Neural progenitor cell (in vitro differentiated cells): ENCODE measurements at regions not wholly inside any gene's neighbourhood (a gene's known extent, or its start where the extent isn't known, plus 50 kb on each side); places are given as distances from the start of the nearest gene placed in this dataset.

Source experiments
- DNase-seq: peaks from one replicate; pipeline ENCODE4 v3.0.0-alpha.2; 2016; ENCODE audit warnings: low spot score
- H2AFZ ChIP-seq: fragments of 200-600 bp; sonication (generic); replicated peaks from 2 replicates; pipeline ENCODE4 v1.6.1; 2016; ENCODE audit warnings: antibody characterized with exemption
- H3F3A ChIP-seq: fragments of 200-600 bp; sonication (generic); 2 replicates; pipeline ENCODE4 v1.6.1; 2016; ENCODE audit warnings: antibody characterized with exemption, low read depth
- H3K27ac ChIP-seq: fragments of 200-600 bp; sonication (generic); 2 replicates; pipeline ENCODE4 v1.5.1; 2016; ENCODE audit warnings: mild to moderate bottlenecking
- H3K27me3 ChIP-seq: fragments of 200-600 bp; sonication (generic); 2 replicates; pipeline ENCODE4 v1.6.1; 2016; ENCODE audit warnings: mild to moderate bottlenecking, moderate library complexity
- H3K36me3 ChIP-seq: fragments of 200-600 bp; sonication (generic); 2 replicates; pipeline ENCODE4 v1.5.1; 2016
- H3K4me1 ChIP-seq: fragments of 200-600 bp; sonication (generic); 2 replicates; pipeline ENCODE4 v1.6.1; 2016; ENCODE audit warnings: mixed run types
- H3K4me2 ChIP-seq: fragments of 200-600 bp; sonication (generic); 2 replicates; pipeline ENCODE4 v1.6.1; 2016
- H3K4me3 ChIP-seq: fragments of 200-600 bp; sonication (generic); 2 replicates; pipeline ENCODE4 v1.5.1; 2016
- H3K79me2 ChIP-seq: fragments of 200-600 bp; sonication (generic); 2 replicates; pipeline ENCODE4 v1.6.1; 2016; ENCODE audit warnings: low read depth
- H3K9ac ChIP-seq: fragments of 200-600 bp; sonication (generic); 2 replicates; pipeline ENCODE4 v1.6.1; 2016
- H3K9me3 ChIP-seq: fragments of 200-600 bp; sonication (generic); 2 replicates; pipeline ENCODE4 v1.5.1; 2016; ENCODE audit warnings: low read depth
- H4K20me1 ChIP-seq: fragments of 200-600 bp; sonication (generic); 2 replicates; pipeline ENCODE4 v1.6.1; 2016; ENCODE audit warnings: low read depth
- H3K27ac Mint-ChIP-seq: 3 replicates; pipeline ENCODE4 v1.8.0; 2021; ENCODE audit warnings: mixed read lengths
- H3K27me3 Mint-ChIP-seq: 2 replicates; pipeline ENCODE4 v1.8.0; 2022; ENCODE audit warnings: low read depth, mild to moderate bottlenecking, inconsistent platforms, moderate library complexity, mixed read lengths; ENCODE audit not compliant: insufficient read depth
- H3K36me3 Mint-ChIP-seq: 3 replicates; pipeline ENCODE4 v1.8.0; 2021; ENCODE audit warnings: mixed read lengths
- H3K4me1 Mint-ChIP-seq: 3 replicates; pipeline ENCODE4 v1.8.0; 2021; ENCODE audit warnings: mixed read lengths
- H3K4me3 Mint-ChIP-seq: 3 replicates; pipeline ENCODE4 v1.8.0; 2021; ENCODE audit warnings: mild to moderate bottlenecking, moderate library complexity, mixed read lengths
- H3K9me3 Mint-ChIP-seq: 3 replicates; pipeline ENCODE4 v1.8.0; 2020; ENCODE audit warnings: mixed read lengths
- CTCF ChIP-seq: fragments of 200-600 bp; sonication (generic); IDR thresholded peaks from 2 replicates; pipeline ENCODE4 v1.5.1; 2017; ENCODE audit warnings: antibody characterized with exemption, mild to moderate bottlenecking
- EZH2 ChIP-seq: fragments of 200-600 bp; sonication (generic); IDR thresholded peaks from 2 replicates; pipeline ENCODE4 v1.6.1; 2017; ENCODE audit warnings: antibody characterized with exemption, mild to moderate bottlenecking, moderate library complexity
- EZH2phosphoT487 ChIP-seq: fragments of 200-600 bp; sonication (generic); IDR thresholded peaks from 2 replicates; pipeline ENCODE4 v1.6.1; 2017; ENCODE audit warnings: antibody characterized with exemption

GRCh38 chr1:226482975-226483700 is 65.4 kb upstream of the STUM start:
- H3K4me2 ChIP-seq: no peak overlapping the region
- Mint-ChIP-seq H3K27ac (no peak overlapping the region), H3K4me3 (no peak overlapping the region), H3K27me3 (peaks cover 8% of the 10 kb centered on the region), H3K9me3 (no peaks in the 10 kb centered on the region), H3K4me1 (peaks cover 6% of the 10 kb centered on the region), H3K36me3 (no peaks in the 10 kb centered on the region)
- H3K4me3 ChIP-seq: no peak overlapping the region
- H3F3A ChIP-seq: no peaks in the 10 kb centered on the region
- no peaks in the 10 kb centered on the region for H4K20me1 ChIP-seq
- peak; percentile 20 for DNase-seq
- no peak overlapping the region for H2AFZ ChIP-seq
- peaks cover 4% of the 10 kb centered on the region for H3K4me1 ChIP-seq
- no peak overlapping the region for H3K9ac ChIP-seq
- H3K36me3 ChIP-seq: no peaks in the 10 kb centered on the region
- no peaks in the 10 kb centered on the region for H3K79me2 ChIP-seq
- no peaks in the 10 kb centered on the region for H3K9me3 ChIP-seq
- no peak overlapping the region for H3K27ac ChIP-seq
- no peak for TF ChIP-seq EZH2
- no peak for TF ChIP-seq EZH2phosphoT487
- TF ChIP-seq CTCF: no peak
- H3K27me3 ChIP-seq: no peaks in the 10 kb centered on the region

GRCh38 chr1:226485192-226485591 is 63.4 kb upstream of the STUM start:
- no peaks in the 10 kb centered on the region for H3K9me3 ChIP-seq
- no peaks in the 10 kb centered on the region for H4K20me1 ChIP-seq
- Mint-ChIP-seq H3K4me1 (peaks cover 6% of the 10 kb centered on the region), H3K36me3 (no peaks in the 10 kb centered on the region), H3K27ac (no peak overlapping the region), H3K4me3 (no peak overlapping the region), H3K9me3 (no peaks in the 10 kb centered on the region), H3K27me3 (peaks cover 8% of the 10 kb centered on the region)
- H3K79me2 ChIP-seq: no peaks in the 10 kb centered on the region
- H3K4me1 ChIP-seq: peaks cover 4% of the 10 kb centered on the region
- no peak for TF ChIP-seq EZH2
- no peak for TF ChIP-seq CTCF
- H3K9ac ChIP-seq: no peak overlapping the region
- no peaks in the 10 kb centered on the region for H3K27me3 ChIP-seq
- no peaks in the 10 kb centered on the region for H3K36me3 ChIP-seq
- H3K4me2 ChIP-seq: no peak overlapping the region
- no peak overlapping the region for H3K27ac ChIP-seq
- H2AFZ ChIP-seq: no peak overlapping the region
- H3K4me3 ChIP-seq: no peak overlapping the region
- H3F3A ChIP-seq: no peaks in the 10 kb centered on the region
- DNase-seq: no peak

GRCh38 chr1:226486161-226486560 is 62.4 kb upstream of the STUM start:
- H3K4me3 ChIP-seq: no peak overlapping the region
- no peaks in the 10 kb centered on the region for H3K79me2 ChIP-seq
- no peaks in the 10 kb centered on the region for H3K9me3 ChIP-seq
- H3K4me3 Mint-ChIP-seq: no peak overlapping the region
- H3K4me1 ChIP-seq: peaks cover 4% of the 10 kb centered on the region
- no peaks in the 10 kb centered on the region for H4K20me1 ChIP-seq
- H3K27ac Mint-ChIP-seq: no peak overlapping the region
- peaks cover 6% of the 10 kb centered on the region for H3K4me1 Mint-ChIP-seq
- no peak overlapping the region for H2AFZ ChIP-seq
- DNase-seq: no peak
- H3K36me3 ChIP-seq: no peaks in the 10 kb centered on the region
- no peaks in the 10 kb centered on the region for H3K9me3 Mint-ChIP-seq
- peaks cover 8% of the 10 kb centered on the region for H3K27me3 Mint-ChIP-seq
- TF ChIP-seq EZH2 (no peak), EZH2phosphoT487 (no peak), CTCF (no peak)
- H3K27me3 ChIP-seq: no peaks in the 10 kb centered on the region
- H3K27ac ChIP-seq: no peak overlapping the region
- H3K9ac ChIP-seq: no peak overlapping the region
- H3K4me2 ChIP-seq: no peak overlapping the region
- H3K36me3 Mint-ChIP-seq: no peaks in the 10 kb centered on the region
- H3F3A ChIP-seq: no peaks in the 10 kb centered on the region
